ENCODE measurements at regions not wholly inside any gene's neighbourhood (a gene's known extent, or its start where the extent isn't known, plus 50 kb on each side); places are given as distances from the start of the nearest gene placed in this dataset.

DNA sequence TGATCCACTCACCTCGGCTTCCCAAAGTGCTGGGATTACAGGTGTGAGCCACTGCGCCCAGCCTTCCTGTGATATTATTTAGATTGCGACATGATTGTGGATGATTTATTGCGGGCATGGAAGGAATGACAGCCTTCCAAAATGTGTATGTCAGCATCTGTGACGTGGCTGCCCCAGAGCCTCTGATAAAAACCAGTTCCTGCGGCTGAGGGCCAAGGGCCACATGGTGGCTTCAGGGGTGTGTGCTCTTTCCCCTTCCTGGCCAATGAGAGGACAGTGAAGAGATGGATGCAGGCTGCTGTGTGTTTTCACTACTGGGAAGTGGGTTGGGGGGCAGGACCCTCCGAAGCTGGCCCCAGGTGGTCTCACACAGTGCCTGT lies 57.4 kb upstream of the HGFAC start:
- no peak for TF ChIP-seq EP300 (IDR thresholded peaks at IDR 0.05)
- TF ChIP-seq, protein P1, sequence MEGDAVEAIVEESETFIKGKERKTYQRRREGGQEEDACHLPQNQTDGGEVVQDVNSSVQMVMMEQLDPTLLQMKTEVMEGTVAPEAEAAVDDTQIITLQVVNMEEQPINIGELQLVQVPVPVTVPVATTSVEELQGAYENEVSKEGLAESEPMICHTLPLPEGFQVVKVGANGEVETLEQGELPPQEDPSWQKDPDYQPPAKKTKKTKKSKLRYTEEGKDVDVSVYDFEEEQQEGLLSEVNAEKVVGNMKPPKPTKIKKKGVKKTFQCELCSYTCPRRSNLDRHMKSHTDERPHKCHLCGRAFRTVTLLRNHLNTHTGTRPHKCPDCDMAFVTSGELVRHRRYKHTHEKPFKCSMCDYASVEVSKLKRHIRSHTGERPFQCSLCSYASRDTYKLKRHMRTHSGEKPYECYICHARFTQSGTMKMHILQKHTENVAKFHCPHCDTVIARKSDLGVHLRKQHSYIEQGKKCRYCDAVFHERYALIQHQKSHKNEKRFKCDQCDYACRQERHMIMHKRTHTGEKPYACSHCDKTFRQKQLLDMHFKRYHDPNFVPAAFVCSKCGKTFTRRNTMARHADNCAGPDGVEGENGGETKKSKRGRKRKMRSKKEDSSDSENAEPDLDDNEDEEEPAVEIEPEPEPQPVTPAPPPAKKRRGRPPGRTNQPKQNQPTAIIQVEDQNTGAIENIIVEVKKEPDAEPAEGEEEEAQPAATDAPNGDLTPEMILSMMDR (IDR thresholded peaks at IDR 0.05): no peak

Data from ovary (tissue), 3 donors.